Upper lobe of left lung (tissue), 4 donors: ENCODE measurements at regions not wholly inside any gene's neighbourhood (a gene's known extent, or its start where the extent isn't known, plus 50 kb on each side); places are given as distances from the start of the nearest gene placed in this dataset.

Source experiments
- CTCF ChIP-seq, 6 experiments: fragments of 450-650 bp in 4 of 6; fragments of 200-600 bp in 2 of 6; sonication (generic) in 2 of 6; IDR thresholded peaks; one replicate each; pipeline ENCODE4 v1.5.1; 2016 to 2019; ENCODE audit warnings: antibody characterized with exemption in 6 of 6
- EP300 ChIP-seq, 4 donors: sonication (generic); formaldehyde crosslinking; IDR thresholded peaks; one replicate each; pipeline ENCODE4 v1.5.1; 2017; ENCODE audit warnings: antibody characterized with exemption in 4 of 4, control low read depth in 2 of 4
- POLR2A ChIP-seq, 4 donors: fragments of 450-650 bp; IDR thresholded peaks; one replicate each; pipeline ENCODE4 v1.5.1; 2016 to 2017; ENCODE audit warnings: antibody characterized with exemption in 4 of 4, mild to moderate bottlenecking in 2 of 4
- POLR2AphosphoS5 ChIP-seq, 2 donors: sonication (generic); formaldehyde crosslinking; IDR thresholded peaks; one replicate each; pipeline ENCODE4 v1.5.1; 2017; ENCODE audit warnings: antibody characterized with exemption in 2 of 2

GRCh38 chr6:6837541-6838080 lies 249.1 kb downstream of the LY86 start:
- no peak for TF ChIP-seq EP300 (IDR thresholded peaks at IDR 0.05)
- TF ChIP-seq POLR2AphosphoS5 (IDR thresholded peaks at IDR 0.05), result no peak
- TF ChIP-seq CTCF (IDR thresholded peaks at IDR 0.05), result no peak
- no peak for TF ChIP-seq POLR2A (IDR thresholded peaks at IDR 0.05)
